PC-3 (cell line): ENCODE measurements at regions not wholly inside any gene's neighbourhood (a gene's known extent, or its start where the extent isn't known, plus 50 kb on each side); places are given as distances from the start of the nearest gene placed in this dataset.

Experiments
- CTCF ChIP-seq: fragments of 300-600 bp; sonication (generic); conservative IDR thresholded peaks from 2 replicates; pipeline ENCODE4 v1.5.1; 2017; ENCODE audit warnings: antibody characterized with exemption, low read depth, mild to moderate bottlenecking, low read length
- EZH2 ChIP-seq: fragments of 300-600 bp; sonication (generic); IDR thresholded peaks from one replicate; pipeline ENCODE4 v1.6.1; 2017; ENCODE audit warnings: antibody characterized with exemption, mild to moderate bottlenecking, low read length; ENCODE audit not compliant: unreplicated experiment
- EZH2phosphoT487 ChIP-seq: fragments of 300-600 bp; sonication (generic); IDR thresholded peaks from 2 replicates; pipeline ENCODE4 v1.6.1; 2018; ENCODE audit warnings: mild to moderate bottlenecking, antibody characterized with exemption, low read length, borderline replicate concordance

GRCh38 chr3:40624189-40624769, 99.5 kb downstream of the ZNF621 start:
- TF ChIP-seq CTCF (no peak), EZH2phosphoT487 (no peak), EZH2 (no peak)
